Aorta (tissue), 5 donors: ENCODE measurements at regions not wholly inside any gene's neighbourhood (a gene's known extent, or its start where the extent isn't known, plus 50 kb on each side); places are given as distances from the start of the nearest gene placed in this dataset.

Experiments used
- ATAC-seq: fragments of 200-7000 bp; cut with Tn5 transposase; one replicate; pipeline ENCODE4 v1.9.1; 2022; ENCODE audit warnings: moderate library complexity; ENCODE audit not compliant: low FRiP score
- DNase-seq, 2 donors: peaks; one replicate each; pipeline ENCODE4 v3.0.0-alpha.2; 2020
- H3K27ac ChIP-seq, 2 donors: one replicate each; pipeline ENCODE4 v1.5.1; 2013; ENCODE audit warnings: low read length in 2 of 2, mild to moderate bottlenecking in 2 of 2, moderate library complexity in 2 of 2, control low read depth in 1 of 2, inconsistent platforms in 1 of 2, low read depth in 1 of 2
- H3K27me3 ChIP-seq, 2 donors: one replicate each; pipeline ENCODE4 v1.6.1; 2013; ENCODE audit warnings: control low read depth in 1 of 2, low read length in 1 of 2, mild to moderate bottlenecking in 1 of 2, moderate library complexity in 1 of 2; ENCODE audit not compliant: insufficient read depth in 2 of 2, control insufficient read depth in 1 of 2
- H3K36me3 ChIP-seq, 2 donors: one replicate each; pipeline ENCODE4 v1.6.1; 2013; ENCODE audit warnings: control low read depth in 1 of 2, low read length in 1 of 2, mild to moderate bottlenecking in 1 of 2; ENCODE audit not compliant: insufficient read depth in 2 of 2, control insufficient read depth in 1 of 2
- H3K4me1 ChIP-seq, 2 donors: one replicate each; pipeline ENCODE4 v1.6.1; 2013; ENCODE audit warnings: low read length in 2 of 2, control low read depth in 1 of 2, mild to moderate bottlenecking in 1 of 2, moderate library complexity in 1 of 2; ENCODE audit not compliant: insufficient read depth in 2 of 2, control insufficient read depth in 1 of 2
- H3K4me3 ChIP-seq, 2 donors: one replicate each; pipeline ENCODE4 v1.5.1; 2013; ENCODE audit warnings: low read length in 2 of 2, control low read depth in 1 of 2, mild to moderate bottlenecking in 1 of 2
- H3K9me3 ChIP-seq: one replicate; pipeline ENCODE4 v1.6.1; 2013; ENCODE audit warnings: mild to moderate bottlenecking, low read length; ENCODE audit not compliant: control insufficient read depth
- WGBS, 2 donors: extraction: QIAGEN DNeasy Blood & Tissue Kit; methylation state at CpG; one replicate each; pipeline ENCODE4 v1.1.7; 2013; 5-methylcytosine and 5-hydroxymethylcytosine counted together
- intact Hi-C, 2 donors: fragments of 100-400 bp; cut with DNase I; formaldehyde crosslinking; loops; one replicate each; pipeline versions ENCODE4 v1.14.2 to v1.15.0; 2022
- donor health status: healthy with polysubstance abuse.
- donor health status: Bipolar disorder and iron deficiency.
- donor health status: DM: no; HTN: no; CAD: no.
- donor health status: DM: no; HTN: no; CAD: no.
- donor health status: DM: yes; HTN: yes; CAD: no.

- Histone ChIP-seq H3K4me1 (no peaks in the 10 kb centered on the region), H3K9me3 (no peaks in the 10 kb centered on the region), H3K27ac (peak overlapping the region; percentile 45 to 76), H3K36me3 (no peaks in the 10 kb centered on the region), H3K4me3 (no peak overlapping the region), H3K27me3 (no peaks in the 10 kb centered on the region)
- whole genome bisulfite sequencing, 2 donors: 3 to 10% methylated on average over 23 of the region's 23 CpGs
- ATAC-seq (peak; percentile 36), DNase-seq (peak; percentile 60 to 86)
- intact Hi-C loops: loop anchor here in 1 of 2 donors (5.0 kb wide), 1 partner anchor 36 kb away; no protein-coding TSS in a partner anchor
Measured at GRCh38 chr22:46076651-46077339, 73.5 kb upstream of the PPARA start.

- Histone ChIP-seq H3K36me3 (no peaks in the 10 kb centered on the region), H3K27ac (peak overlapping the region; percentile 45 to 76), H3K4me3 (no peak overlapping the region), H3K4me1 (no peaks in the 10 kb centered on the region), H3K27me3 (no peaks in the 10 kb centered on the region), H3K9me3 (no peaks in the 10 kb centered on the region)
- intact Hi-C loops: loop anchor here in 1 of 2 donors (5.0 kb wide), 1 partner anchor 35 kb away; no protein-coding TSS in a partner anchor
- no peak for ATAC-seq
- 22 to 30% methylated on average over 12 of the region's 12 CpGs for WGBS, 2 donors
- DNase-seq: peak; percentile 52 to 69
Measured at GRCh38 chr22:46077669-46078099, 72.6 kb upstream of the PPARA start.

- DNase-seq (peak; percentile 78 to 91), ATAC-seq (peak; percentile 35)
- WGBS, 2 donors: 17 to 23% methylated on average over 40 of the region's 40 CpGs
- Histone ChIP-seq H3K27ac (peak overlapping the region; percentile 80 to 90), H3K27me3 (no peaks in the 10 kb centered on the region), H3K36me3 (no peaks in the 10 kb centered on the region), H3K9me3 (no peaks in the 10 kb centered on the region), H3K4me1 (no peaks in the 10 kb centered on the region), H3K4me3 (no peak overlapping the region)
- intact Hi-C loops: loop anchor here in 1 of 2 donors (5.0 kb wide), 1 partner anchor 34 kb away; no protein-coding TSS in a partner anchor
Measured at GRCh38 chr22:46078241-46079092, 71.9 kb upstream of the PPARA start.

- 44 to 51% methylated on average over 21 of the region's 21 CpGs for WGBS, 2 donors
Measured at GRCh38 chr22:46079093-46079860, 71.0 kb upstream of the PPARA start.

GRCh38 chr22:46079861-46080821, 70.2 kb upstream of the PPARA start:
- peak overlapping the region; percentile 24 to 30 for H3K4me3 ChIP-seq
- H3K9me3 ChIP-seq: no peaks in the 10 kb centered on the region
- WGBS, 2 donors: 1 to 8% methylated on average over 44 to 57 of the region's 57 CpGs
- peaks cover 0 to 2% of the 10 kb centered on the region in 2 donors for H3K36me3 ChIP-seq
- peak overlapping the region; percentile 80 to 90 for H3K27ac ChIP-seq
- DNase-seq (peak; percentile 94 to 95), ATAC-seq (peak; percentile 79)
- H3K4me1 ChIP-seq: no peaks in the 10 kb centered on the region
- H3K27me3 ChIP-seq: no peaks in the 10 kb centered on the region
- intact Hi-C loops: loop anchor here (5.0 to 10.0 kb wide), 2 partner anchors 32 to 765 kb away; no protein-coding TSS in a partner anchor

More at GRCh38 chr22:46079093-46079860, 71.0 kb upstream of the PPARA start:
- H3K36me3 ChIP-seq: no peaks in the 10 kb centered on the region
- ATAC-seq (no peak), DNase-seq (peak; percentile 53 to 73)
- H3K27ac ChIP-seq: peak overlapping the region; percentile 80 to 90
- H3K27me3 ChIP-seq: no peaks in the 10 kb centered on the region
- H3K4me3 ChIP-seq: peak overlapping the region in 1 of 2 donors; percentile 30
- H3K4me1 ChIP-seq: no peaks in the 10 kb centered on the region
- intact Hi-C loops: loop anchor here in 1 of 2 donors (5.0 kb wide), 1 partner anchor 33 kb away; no protein-coding TSS in a partner anchor
- no peaks in the 10 kb centered on the region for H3K9me3 ChIP-seq

- Histone ChIP-seq H3K9me3 (no peaks in the 10 kb centered on the region), H3K36me3 (peaks cover 0 to 2% of the 10 kb centered on the region in 2 donors), H3K4me3 (peak overlapping the region; percentile 24 to 30), H3K4me1 (no peaks in the 10 kb centered on the region), H3K27ac (peak overlapping the region; percentile 74 to 86), H3K27me3 (no peaks in the 10 kb centered on the region)
- WGBS, 2 donors: 24 to 30% methylated on average over 25 of the region's 25 CpGs
- intact Hi-C loops: loop anchor here in 1 of 2 donors (10.0 kb wide), 1 partner anchor 766 kb away; no protein-coding TSS in a partner anchor
- DNase-seq (peak; percentile 58 to 77), ATAC-seq (no peak)
Measured at GRCh38 chr22:46081036-46081830, 69.1 kb upstream of the PPARA start.

- Histone ChIP-seq H3K4me3 (peak overlapping the region in 1 of 2 donors; percentile 30), H3K4me1 (no peaks in the 10 kb centered on the region), H3K36me3 (peaks cover 0 to 2% of the 10 kb centered on the region in 2 donors), H3K27ac (peak overlapping the region; percentile 74 to 86), H3K9me3 (no peaks in the 10 kb centered on the region), H3K27me3 (no peaks in the 10 kb centered on the region)
- no peak for ATAC-seq
- 26 to 36% methylated on average over 18 of the region's 18 CpGs for WGBS, 2 donors
- peak; percentile 47 to 73 for DNase-seq
- intact Hi-C loops: loop anchor here in 1 of 2 donors (10.0 kb wide), 1 partner anchor 767 kb away; no protein-coding TSS in a partner anchor
Measured at GRCh38 chr22:46081831-46082210, 68.5 kb upstream of the PPARA start.
